ENCODE measurements at regions not wholly inside any gene's neighbourhood (a gene's known extent, or its start where the extent isn't known, plus 50 kb on each side); places are given as distances from the start of the nearest gene placed in this dataset.
"Not testable (repeated sequence)": the region's sequence is repeated elsewhere in the genome, so short reads cannot be mapped to it uniquely, and the experiment has no call there.

GRCh38 chr6:139879241-139879640 is 504.8 kb upstream of the CITED2 start:
- TF ChIP-seq CTCF, POLR2A (IDR thresholded peaks at IDR 0.05): not testable (repeated sequence)
